H1 (cell line): ENCODE measurements at regions not wholly inside any gene's neighbourhood (a gene's known extent, or its start where the extent isn't known, plus 50 kb on each side); places are given as distances from the start of the nearest gene placed in this dataset.

Experiments
- CTCF ChIA-PET: fragments of 300-600 bp; sonication (Branson Sonifier 250); formaldehyde crosslinking; loops from one replicate; lab custom pipeline; 2021; ENCODE audit not compliant: partially characterized antibody; lab: Charles Lee
- POLR2A ChIA-PET: fragments of 300-600 bp; sonication (Branson Sonifier 250); formaldehyde crosslinking; loops from one replicate; lab custom pipeline; 2021; ENCODE audit warnings: inconsistent platforms; ENCODE audit not compliant: partially characterized antibody; lab: Charles Lee
- DNase-seq, 2 experiments: peaks; one replicate each; pipeline versions ENCODE4 v3.0.0 to v3.0.0-alpha.2; 2010 to 2022; ENCODE audit warnings: low spot score in 2 of 2, low read depth in 1 of 2, mixed read lengths in 1 of 2
- FAIRE-seq: peaks from 2 replicates; lab custom pipeline; 2011; peaks lifted over from hg19 to GRCh38; lab: Jason Lieb, UNC
- H2AFZ ChIP-seq: 2 replicates; pipeline ENCODE4 v1.8.1; 2012; ENCODE audit warnings: low read length, inconsistent platforms
- H2AK5ac ChIP-seq: 2 replicates; pipeline ENCODE4 v1.6.1; 2013; ENCODE audit warnings: low read depth, low read length
- H2BK120ac ChIP-seq: replicated peaks from 2 replicates; pipeline ENCODE3; 2013; ENCODE audit warnings: low read depth, low read length, inconsistent platforms
- H2BK12ac ChIP-seq: 2 replicates; pipeline ENCODE4 v1.6.1; 2013; ENCODE audit warnings: low read depth, low read length
- H2BK15ac ChIP-seq: 2 replicates; pipeline ENCODE4 v1.6.1; 2013; ENCODE audit warnings: low read length
- H2BK20ac ChIP-seq: 2 replicates; pipeline ENCODE4 v1.6.1; 2013; ENCODE audit warnings: low read length
- H2BK5ac ChIP-seq: 2 replicates; pipeline ENCODE4 v1.6.1; 2013; ENCODE audit warnings: low read depth, low read length
- H3K14ac ChIP-seq: 2 replicates; pipeline ENCODE4 v1.6.1; 2013; ENCODE audit warnings: inconsistent platforms; ENCODE audit not compliant: insufficient read length
- H3K18ac ChIP-seq: 2 replicates; pipeline ENCODE4 v1.6.1; 2013; ENCODE audit warnings: low read length; ENCODE audit errors: extremely low read depth
- H3K23ac ChIP-seq: 2 replicates; pipeline ENCODE4 v1.6.1; 2013; ENCODE audit warnings: inconsistent platforms; ENCODE audit not compliant: insufficient read length
- H3K23me2 ChIP-seq: 2 replicates; pipeline ENCODE4 v1.6.1; 2013; ENCODE audit warnings: low read depth, low read length
- H3K27ac ChIP-seq: 2 replicates; pipeline ENCODE4 v1.6.1; 2011; ENCODE audit warnings: low read depth, low read length, inconsistent platforms
- H3K27me3 ChIP-seq, 4 experiments: replicated peaks in 1 of 4; 1 replicate in 1 of 4; 2 replicates in 3 of 4; pipeline versions ENCODE4 v1.6.1 to v1.8.1; 2011 to 2013; ENCODE audit warnings: low read length in 3 of 4, mild to moderate bottlenecking in 3 of 4, inconsistent platforms in 2 of 4, mixed read lengths in 2 of 4, moderate library complexity in 1 of 4; ENCODE audit not compliant: control insufficient read depth in 3 of 4, insufficient read depth in 3 of 4; ENCODE audit errors: extremely low read depth in 1 of 4
- H3K36me3 ChIP-seq, 4 experiments: 2 replicates each; pipeline versions ENCODE4 v1.6.1 to v1.8.1; 2011 to 2013; ENCODE audit warnings: mild to moderate bottlenecking in 4 of 4, low read length in 3 of 4, moderate library complexity in 2 of 4, control low read depth in 1 of 4, inconsistent platforms in 1 of 4; ENCODE audit not compliant: insufficient read depth in 4 of 4, control insufficient read depth in 2 of 4
- H3K4ac ChIP-seq: replicated peaks from 2 replicates; pipeline ENCODE3; 2013; ENCODE audit warnings: low read length, low read depth, mixed read lengths, inconsistent platforms; ENCODE audit not compliant: insufficient read length
- H3K4me1 ChIP-seq, 4 experiments: replicated peaks in 1 of 4; 1 replicate in 1 of 4; 2 replicates in 3 of 4; pipeline versions ENCODE4 v1.6.1 to v1.8.1; 2011 to 2013; ENCODE audit warnings: low read length in 3 of 4, inconsistent platforms in 2 of 4, mixed read lengths in 1 of 4; ENCODE audit not compliant: insufficient read depth in 4 of 4, control insufficient read depth in 3 of 4
- H3K4me2 ChIP-seq, 2 experiments: 2 replicates each; pipeline versions ENCODE4 v1.6.1 to v1.8.1; 2011 to 2013; ENCODE audit warnings: low read depth in 2 of 2, low read length in 2 of 2, control low read depth in 1 of 2, inconsistent platforms in 1 of 2, mild to moderate bottlenecking in 1 of 2; ENCODE audit not compliant: insufficient read depth in 1 of 2
- H3K4me3 ChIP-seq, 4 experiments: fragments of 200-600, 300-600 bp in 1 of 4; sonication (generic), shearing (Covaris generic), sonication (Bioruptor Twin) in 1 of 4; 2 replicates each; pipeline versions ENCODE4 v1.5.1 to v1.8.1; 2011 to 2016; ENCODE audit warnings: low read length in 4 of 4, low read depth in 3 of 4, control low read depth in 2 of 4, inconsistent platforms in 2 of 4, mild to moderate bottlenecking in 2 of 4, mixed read lengths in 1 of 4, moderate library complexity in 1 of 4; ENCODE audit not compliant: insufficient read depth in 2 of 4; ENCODE audit errors: extremely low read depth in 1 of 4
- H3K56ac ChIP-seq: replicated peaks from 2 replicates; pipeline ENCODE3; 2013; ENCODE audit warnings: low read depth, mild to moderate bottlenecking, mixed read lengths, low read length, inconsistent platforms; ENCODE audit not compliant: insufficient read length
- H3K79me1 ChIP-seq: 2 replicates; pipeline ENCODE4 v1.6.1; 2013; ENCODE audit warnings: low read depth, low read length, control low read depth
- H3K79me2 ChIP-seq, 2 experiments: 2 replicates each; pipeline versions ENCODE4 v1.6.1 to v1.8.1; 2012 to 2013; ENCODE audit warnings: low read length in 2 of 2, mild to moderate bottlenecking in 2 of 2, inconsistent platforms in 1 of 2; ENCODE audit not compliant: insufficient read depth in 2 of 2, control insufficient read depth in 1 of 2
- H3K9ac ChIP-seq, 4 experiments: replicated peaks in 1 of 4; 1 replicate in 1 of 4; 2 replicates in 3 of 4; pipeline versions ENCODE4 v1.6.1 to v1.8.1; 2011 to 2013; ENCODE audit warnings: low read depth in 3 of 4, low read length in 3 of 4, control low read depth in 2 of 4, mild to moderate bottlenecking in 2 of 4, moderate library complexity in 2 of 4, inconsistent platforms in 1 of 4; ENCODE audit errors: extremely low read depth in 1 of 4
- H3K9me3 ChIP-seq, 2 experiments: 2 replicates each; pipeline versions ENCODE4 v1.6.1 to v1.8.1; 2012 to 2013; ENCODE audit warnings: mild to moderate bottlenecking in 2 of 2, moderate library complexity in 2 of 2, control low read depth in 1 of 2, inconsistent platforms in 1 of 2, low read depth in 1 of 2, low read length in 1 of 2, mixed read lengths in 1 of 2; ENCODE audit not compliant: insufficient read depth in 2 of 2
- H4K20me1 ChIP-seq, 2 experiments: replicated peaks in 1 of 2; 2 replicates each; pipeline versions ENCODE3 to v1.8.1; 2011 to 2013; ENCODE audit warnings: inconsistent platforms in 2 of 2, low read length in 2 of 2, mild to moderate bottlenecking in 1 of 2; ENCODE audit not compliant: insufficient read depth in 2 of 2, control insufficient read depth in 1 of 2
- H4K5ac ChIP-seq: 2 replicates; pipeline ENCODE4 v1.6.1; 2013; ENCODE audit warnings: low read length, low read depth, mixed read lengths, inconsistent platforms; ENCODE audit not compliant: insufficient read length
- H4K8ac ChIP-seq: 2 replicates; pipeline ENCODE4 v1.8.0; 2013; ENCODE audit warnings: mild to moderate bottlenecking, moderate library complexity, low read length, inconsistent platforms; ENCODE audit not compliant: insufficient read depth; ENCODE audit errors: extremely low read depth
- H4K91ac ChIP-seq: replicated peaks from 2 replicates; pipeline ENCODE3; 2013; ENCODE audit warnings: low read length, mixed read lengths, inconsistent platforms; ENCODE audit not compliant: insufficient read length
- GABPA ChIP-seq: IDR thresholded peaks from 2 replicates; pipeline ENCODE4 v1.6.1; 2011; ENCODE audit warnings: mild to moderate bottlenecking, low read length, moderate library complexity, borderline replicate concordance; ENCODE audit not compliant: insufficient read depth
- KDM1A ChIP-seq: fragments of 200-600, 300-600 bp; sonication (generic); IDR thresholded peaks from 2 replicates; pipeline ENCODE4 v1.7.1; 2016; ENCODE audit warnings: mild to moderate bottlenecking, low read length, borderline replicate concordance
- SP2 ChIP-seq: IDR thresholded peaks from 2 replicates; pipeline ENCODE4 v1.6.1; 2012; ENCODE audit warnings: mild to moderate bottlenecking, low read length, inconsistent platforms
- SUZ12 ChIP-seq: fragments of 200-600 bp; sonication (generic); IDR thresholded peaks from 2 replicates; pipeline ENCODE4 v1.6.1; 2012; ENCODE audit warnings: mild to moderate bottlenecking, inconsistent platforms, low read length, moderate library complexity, mixed read lengths
- TBP ChIP-seq: IDR thresholded peaks from 2 replicates; pipeline ENCODE4 v1.6.1; 2011; ENCODE audit warnings: low read depth, low read length, improper control_type of control experiment
- WGBS, 2 experiments: shearing (Covaris generic) in 1 of 2; methylation state at CpG; one replicate each; pipeline versions ENCODE4 v1.1.6 to v1.1.7; 2013 to 2015; ENCODE audit warnings: low lambda C conversion rate in 2 of 2, mixed read lengths in 2 of 2, inconsistent platforms in 1 of 2, low coverage in 1 of 2, missing lambda C conversion rate in 1 of 2; ENCODE audit not compliant: insufficient replicate concordance in 2 of 2, insufficient coverage in 1 of 2, insufficient read length in 1 of 2; ENCODE audit errors: extremely low coverage in 1 of 2, missing lambda C conversion rate in 1 of 2; 5-methylcytosine and 5-hydroxymethylcytosine counted together

DNA sequence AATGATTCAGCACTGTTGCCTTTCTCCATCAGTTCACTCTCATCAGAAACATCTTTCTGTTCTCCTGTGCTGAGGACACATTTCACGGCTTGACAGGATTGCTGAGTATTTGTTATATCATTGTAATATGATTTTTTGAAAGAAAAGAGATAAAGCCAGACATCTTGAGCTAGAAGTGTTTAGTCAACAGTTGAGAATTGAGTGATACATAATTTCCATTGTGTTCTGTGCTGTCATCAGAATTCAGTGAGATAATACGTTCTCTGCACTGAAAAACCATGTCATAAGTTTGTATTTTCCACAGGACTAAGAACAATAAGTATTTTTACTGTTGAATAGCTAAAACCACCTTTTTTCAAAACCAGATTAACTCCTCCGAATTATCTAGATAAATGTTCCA is 50.2 kb upstream of the GPRIN3 start:
- Histone ChIP-seq H3K18ac (no peak overlapping the region), H3K56ac (no peak overlapping the region), H3K27ac (no peak overlapping the region), H2BK15ac (no peak overlapping the region), H2BK12ac (no peak overlapping the region), H3K9ac (no peak overlapping the region), H3K36me3 (no peaks in the 10 kb centered on the region), H3K4ac (no peak overlapping the region), H4K91ac (no peak overlapping the region), H2BK5ac (no peak overlapping the region), H3K27me3 (no peaks in the 10 kb centered on the region), H3K14ac (no peak overlapping the region), H3K79me2 (no peaks in the 10 kb centered on the region), H2AK5ac (no peak overlapping the region), H3K4me1 (no peaks in the 10 kb centered on the region), H3K9me3 (no peaks in the 10 kb centered on the region), H3K23me2 (no peaks in the 10 kb centered on the region), H3K79me1 (no peaks in the 10 kb centered on the region), H3K4me2 (no peak overlapping the region), H3K4me3 (no peak overlapping the region), H2AFZ (no peak overlapping the region), H4K5ac (no peak overlapping the region), H2BK120ac (no peak overlapping the region), H4K8ac (no peak overlapping the region), H2BK20ac (no peak overlapping the region), H4K20me1 (no peaks in the 10 kb centered on the region), H3K23ac (no peak overlapping the region)
- no peak for TF ChIP-seq GABPA
- TF ChIP-seq SP2: no peak
- no peak for TF ChIP-seq SUZ12
- no peak for TF ChIP-seq KDM1A
- TF ChIP-seq TBP: no peak
- DNase-seq (no peak), FAIRE-seq (no peak)
- CTCF ChIA-PET: interaction anchor here (0.9 to 1.5 kb wide), 2 partner anchors 132 to 176 kb away, joined by 3 read pairs; no protein-coding TSS in a partner anchor
- POLR2A ChIA-PET: no interaction called here
- WGBS, 2 experiments: 91% methylated on average over 3 of the region's 3 CpGs; no CpG with 5 or more reads in 1 of the 2 experiments
